ENCODE measurements at regions not wholly inside any gene's neighbourhood (a gene's known extent, or its start where the extent isn't known, plus 50 kb on each side); places are given as distances from the start of the nearest gene placed in this dataset.

- TF ChIP-seq FOXM1 (IDR thresholded peaks at IDR 0.05; ENCODE audit: borderline replicate concordance, low read depth) (no peak), EGR1 (IDR thresholded peaks at IDR 0.05) (no peak), NFIC (IDR thresholded peaks at IDR 0.05) (no peak), REST (IDR thresholded peaks at IDR 0.05; ENCODE audit: low read depth) (no peak)
Measured at GRCh38 chr17:53538129-53538617, 284.6 kb upstream of the KIF2B start.

Data from Ishikawa (cell line).